ENCODE measurements at regions not wholly inside any gene's neighbourhood (a gene's known extent, or its start where the extent isn't known, plus 50 kb on each side); places are given as distances from the start of the nearest gene placed in this dataset.

GRCh38 chr15:38695249-38696108, 130.9 kb upstream of the RASGRP1 start:
- no peak for TF ChIP-seq CTCF (IDR thresholded peaks at IDR 0.05)
- TF ChIP-seq POLR2A (IDR thresholded peaks at IDR 0.05): no peak

All from vagina (tissue), 2 donors.